TTC549 (cell line): ENCODE measurements at regions not wholly inside any gene's neighbourhood (a gene's known extent, or its start where the extent isn't known, plus 50 kb on each side); places are given as distances from the start of the nearest gene placed in this dataset.

Experiments
- FAIRE-seq: peaks from 2 replicates; lab custom pipeline; 2012; peaks lifted over from hg19 to GRCh38; lab: Jason Lieb, UNC

- no peak for FAIRE-seq
Observed at GRCh38 chr12:88630561-88630960, 50.3 kb upstream of the KITLG start.
